ENCODE measurements at regions not wholly inside any gene's neighbourhood (a gene's known extent, or its start where the extent isn't known, plus 50 kb on each side); places are given as distances from the start of the nearest gene placed in this dataset.

DNA sequence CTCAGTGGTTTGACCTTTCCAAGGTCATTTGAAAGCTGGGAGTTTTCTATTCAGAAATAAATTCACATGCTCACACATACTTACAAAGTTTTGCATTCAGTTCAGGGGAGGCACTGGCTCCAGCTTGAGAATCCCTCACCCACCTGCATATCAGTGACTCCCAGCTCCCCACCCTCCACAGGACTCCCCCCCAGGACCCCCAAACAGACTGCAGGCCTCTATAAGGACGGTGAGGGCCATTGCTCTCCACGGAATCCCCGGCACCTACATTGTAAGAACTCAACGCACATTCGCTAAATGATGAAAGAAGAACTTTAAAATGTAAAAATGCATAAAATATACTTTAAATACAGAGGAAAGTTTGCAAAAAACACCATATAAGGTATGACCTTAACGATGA is 97.2 kb upstream of the TEX51 start:
- no peak overlapping the region for H3K27ac ChIP-seq
- H4K20me1 ChIP-seq = no peaks in the 10 kb centered on the region
- TF ChIP-seq Cebpa-rat (IDR thresholded peaks at IDR 0.05) = no peak
- H3K9ac ChIP-seq = no peak overlapping the region
- H3K9me3 ChIP-seq = no peaks in the 10 kb centered on the region
- no peaks in the 10 kb centered on the region for H3K27me3 ChIP-seq
- no peak overlapping the region for H3K4me2 ChIP-seq
- no peaks in the 10 kb centered on the region for H3K4me1 ChIP-seq
- no peak overlapping the region for H3K4me3 ChIP-seq
- no peaks in the 10 kb centered on the region for H3K36me3 ChIP-seq

- no peak overlapping the region for H3K9ac ChIP-seq
- TF ChIP-seq Cebpa-rat (IDR thresholded peaks at IDR 0.05) = no peak
- no peak overlapping the region for H3K4me2 ChIP-seq
- H3K27me3 ChIP-seq = no peaks in the 10 kb centered on the region
- H3K4me3 ChIP-seq = no peak overlapping the region
- no peak overlapping the region for H3K27ac ChIP-seq
- H3K36me3 ChIP-seq = no peaks in the 10 kb centered on the region
- H3K4me1 ChIP-seq = no peaks in the 10 kb centered on the region
- no peaks in the 10 kb centered on the region for H3K9me3 ChIP-seq
- no peaks in the 10 kb centered on the region for H4K20me1 ChIP-seq
These were observed 96.4 kb upstream of the TEX51 start for GRCh38 chr2:126802316-126802715.

GRCh38 chr2:126802774-126803433 is 95.8 kb upstream of the TEX51 start:
- TF ChIP-seq Cebpa-rat (IDR thresholded peaks at IDR 0.05) = no peak
- no peak overlapping the region for H3K9ac ChIP-seq
- H3K4me3 ChIP-seq = no peak overlapping the region

GRCh38 chr2:126803434-126803775 is 95.3 kb upstream of the TEX51 start:
- no peaks in the 10 kb centered on the region for H3K27me3 ChIP-seq
- H3K36me3 ChIP-seq = no peaks in the 10 kb centered on the region
- no peaks in the 10 kb centered on the region for H3K9me3 ChIP-seq
- no peak overlapping the region for H3K4me2 ChIP-seq
- no peaks in the 10 kb centered on the region for H3K4me1 ChIP-seq
- no peak overlapping the region for H3K9ac ChIP-seq
- H4K20me1 ChIP-seq = no peaks in the 10 kb centered on the region
- no peak overlapping the region for H3K4me3 ChIP-seq
- H3K27ac ChIP-seq = no peak overlapping the region
- no peak for TF ChIP-seq Cebpa-rat (IDR thresholded peaks at IDR 0.05)

More at GRCh38 chr2:126802774-126803433, 95.8 kb upstream of the TEX51 start:
- Histone ChIP-seq H3K27me3 (no peaks in the 10 kb centered on the region), H3K9me3 (no peaks in the 10 kb centered on the region), H3K27ac (no peak overlapping the region), H3K36me3 (no peaks in the 10 kb centered on the region), H4K20me1 (no peaks in the 10 kb centered on the region), H3K4me1 (no peaks in the 10 kb centered on the region), H3K4me2 (no peak overlapping the region)

- H3K27me3 ChIP-seq = no peaks in the 10 kb centered on the region
- no peaks in the 10 kb centered on the region for H3K9me3 ChIP-seq
- no peaks in the 10 kb centered on the region for H3K4me1 ChIP-seq
- H4K20me1 ChIP-seq = no peaks in the 10 kb centered on the region
- no peak overlapping the region for H3K4me2 ChIP-seq
- H3K36me3 ChIP-seq = no peaks in the 10 kb centered on the region
- H3K4me3 ChIP-seq = no peak overlapping the region
- TF ChIP-seq Cebpa-rat (IDR thresholded peaks at IDR 0.05) = no peak
- H3K27ac ChIP-seq = no peak overlapping the region
- H3K9ac ChIP-seq = no peak overlapping the region
These were observed 94.3 kb upstream of the TEX51 start for GRCh38 chr2:126804347-126804746.

DNA sequence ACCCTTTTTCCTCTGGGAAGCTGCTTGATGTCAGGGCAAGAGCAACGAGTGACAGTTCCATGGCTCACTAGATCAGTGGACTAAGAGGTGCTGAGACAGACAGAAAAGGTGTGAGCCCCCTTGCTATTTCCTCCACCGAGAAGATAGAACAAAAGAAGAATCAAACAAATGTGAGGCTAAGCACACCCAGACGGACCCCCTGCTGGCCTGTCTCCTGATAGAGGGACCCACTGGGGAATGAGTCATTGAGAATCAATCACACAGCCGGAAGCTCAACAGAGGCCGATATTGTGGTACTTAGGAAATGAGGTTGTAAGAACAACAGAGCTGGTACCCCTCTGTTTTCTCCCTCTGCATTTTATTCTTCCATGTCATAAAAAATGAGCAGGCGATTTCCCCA is 89.8 kb upstream of the TEX51 start:
- H3K9me3 ChIP-seq = no peaks in the 10 kb centered on the region
- H3K4me1 ChIP-seq = no peaks in the 10 kb centered on the region
- H3K27ac ChIP-seq = no peak overlapping the region
- no peak overlapping the region for H3K4me3 ChIP-seq
- no peak overlapping the region for H3K9ac ChIP-seq
- TF ChIP-seq Cebpa-rat (IDR thresholded peaks at IDR 0.05) = no peak
- no peaks in the 10 kb centered on the region for H4K20me1 ChIP-seq
- no peaks in the 10 kb centered on the region for H3K36me3 ChIP-seq
- no peak overlapping the region for H3K4me2 ChIP-seq
- H3K27me3 ChIP-seq = no peaks in the 10 kb centered on the region

DNA sequence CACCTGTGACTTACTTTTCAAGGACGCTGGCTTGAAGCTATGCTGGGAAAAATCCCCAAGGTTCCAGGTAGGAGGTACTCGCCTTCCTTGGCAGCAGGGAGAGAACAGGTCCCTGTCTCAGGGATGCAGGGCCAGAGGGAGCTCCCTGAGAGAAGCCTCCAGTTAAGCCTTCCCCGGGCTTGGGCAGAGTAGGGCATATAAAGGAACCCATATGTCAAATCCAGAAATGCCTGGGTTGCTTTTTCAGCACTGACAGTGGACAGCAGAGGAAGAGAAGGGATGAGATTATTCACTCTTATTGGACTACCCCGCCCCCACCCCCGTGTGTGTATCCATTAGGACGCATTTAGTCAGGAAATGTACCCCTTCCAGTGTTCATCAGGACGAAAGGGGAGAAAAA is 89.3 kb upstream of the TEX51 start:
- Histone ChIP-seq H3K4me3 (no peak overlapping the region), H3K27ac (no peak overlapping the region), H3K4me2 (no peak overlapping the region), H3K4me1 (no peaks in the 10 kb centered on the region), H4K20me1 (no peaks in the 10 kb centered on the region), H3K9ac (no peak overlapping the region), H3K9me3 (no peaks in the 10 kb centered on the region), H3K36me3 (no peaks in the 10 kb centered on the region), H3K27me3 (no peaks in the 10 kb centered on the region)
- no peak for TF ChIP-seq Cebpa-rat (IDR thresholded peaks at IDR 0.05)

DNA sequence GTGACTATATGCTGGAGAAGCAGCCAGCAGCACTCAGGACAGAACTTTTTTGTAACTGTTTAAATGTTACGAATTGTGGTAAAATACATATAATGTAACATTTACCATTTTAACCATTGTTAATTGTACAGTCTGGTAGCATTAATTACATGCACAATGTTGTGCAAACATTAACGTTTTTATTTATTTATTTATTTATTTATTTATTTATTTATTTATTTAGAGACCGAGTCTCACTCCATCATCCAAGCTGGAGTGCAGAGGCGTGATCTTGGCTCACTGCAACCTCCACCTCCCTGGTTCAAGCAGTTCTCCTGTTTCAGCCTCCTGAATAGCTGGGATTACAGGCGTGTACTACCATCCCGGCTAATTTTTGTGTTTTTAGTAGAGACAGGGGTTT is 88.7 kb upstream of the TEX51 start:
- Histone ChIP-seq H3K36me3 (no peaks in the 10 kb centered on the region), H3K4me3 (no peak overlapping the region), H4K20me1 (no peaks in the 10 kb centered on the region), H3K27ac (no peak overlapping the region), H3K27me3 (no peaks in the 10 kb centered on the region), H3K4me2 (no peak overlapping the region), H3K9me3 (no peaks in the 10 kb centered on the region), H3K4me1 (no peaks in the 10 kb centered on the region), H3K9ac (no peak overlapping the region)
- TF ChIP-seq Cebpa-rat (IDR thresholded peaks at IDR 0.05) = no peak

DNA sequence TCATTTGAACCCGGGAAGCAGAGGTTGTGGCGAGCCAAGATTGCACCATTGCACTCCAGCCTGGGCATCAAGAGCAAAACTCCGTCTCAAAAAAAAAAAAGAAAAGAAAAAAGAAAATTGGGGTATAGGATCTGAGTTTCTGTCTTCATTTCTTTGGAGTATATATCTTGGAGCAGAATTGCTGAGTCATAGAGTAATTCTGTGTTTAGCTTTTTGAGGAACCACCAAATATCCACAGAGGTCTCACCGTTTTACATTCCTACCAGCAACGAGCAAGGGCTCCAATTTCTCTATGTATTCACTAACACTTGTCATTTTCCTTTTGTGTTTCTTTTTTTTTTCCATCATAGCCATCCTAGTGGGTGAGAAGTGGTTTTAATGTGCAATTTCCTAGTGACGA is 87.6 kb upstream of the TEX51 start:
- Histone ChIP-seq H4K20me1 (no peaks in the 10 kb centered on the region), H3K36me3 (no peaks in the 10 kb centered on the region), H3K27ac (no peak overlapping the region), H3K4me1 (no peaks in the 10 kb centered on the region), H3K4me3 (no peak overlapping the region), H3K9me3 (no peaks in the 10 kb centered on the region), H3K27me3 (no peaks in the 10 kb centered on the region), H3K4me2 (no peak overlapping the region), H3K9ac (no peak overlapping the region)
- no peak for TF ChIP-seq Cebpa-rat (IDR thresholded peaks at IDR 0.05)

DNA sequence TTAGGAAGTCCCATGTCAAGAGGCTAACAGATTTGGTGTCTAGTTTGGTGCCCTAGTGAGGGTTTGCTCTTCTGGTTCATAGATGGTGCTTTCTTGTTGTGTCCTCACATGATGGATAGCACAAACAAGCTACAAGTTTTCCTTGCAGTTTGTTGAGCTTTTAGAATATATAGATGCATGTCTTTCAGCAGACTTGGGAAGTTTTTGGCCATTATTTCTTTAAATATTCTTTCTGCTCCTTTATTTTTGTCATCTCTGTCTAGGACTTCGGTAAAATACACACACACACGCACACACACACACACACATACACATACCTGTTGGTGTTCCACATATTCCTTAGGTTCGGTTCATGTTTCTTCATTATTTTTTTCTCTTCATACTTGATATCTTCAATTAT is 81.5 kb upstream of the TEX51 start:
- H3K9me3 ChIP-seq = no peaks in the 10 kb centered on the region
- no peak overlapping the region for H3K4me3 ChIP-seq
- no peaks in the 10 kb centered on the region for H3K36me3 ChIP-seq
- no peak overlapping the region for H3K9ac ChIP-seq
- H3K4me1 ChIP-seq = peaks cover 5% of the 10 kb centered on the region; the same call in 1 of the 2 replicates
- no peak for TF ChIP-seq Cebpa-rat (IDR thresholded peaks at IDR 0.05)
- H3K27me3 ChIP-seq = no peaks in the 10 kb centered on the region
- H4K20me1 ChIP-seq = no peaks in the 10 kb centered on the region
- no peak overlapping the region for H3K4me2 ChIP-seq
- no peak overlapping the region for H3K27ac ChIP-seq

DNA sequence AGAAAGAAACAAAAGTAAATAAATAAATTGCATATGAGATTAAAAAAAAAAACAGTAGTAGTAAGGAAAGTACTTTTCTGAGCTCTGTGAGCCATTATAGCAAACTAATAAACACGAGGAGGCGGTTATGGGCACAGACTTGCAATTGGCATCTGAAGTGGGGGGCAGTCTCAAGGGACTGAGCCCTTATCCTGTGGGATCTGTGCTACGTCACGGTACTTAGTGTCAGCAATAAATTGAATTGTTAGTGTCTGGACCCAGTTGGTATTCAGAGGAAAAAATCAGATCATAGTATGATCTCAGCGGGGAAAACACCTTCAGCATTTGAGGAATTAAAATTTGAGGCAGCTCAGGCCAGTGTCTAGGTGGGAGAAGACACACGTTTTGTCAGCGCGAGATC is 76.6 kb upstream of the TEX51 start:
- Histone ChIP-seq H3K27me3 (0 out of 2 replicates have a peak, but pooled peaks cover 2% of the 10 kb centered on the region), H4K20me1 (no peaks in the 10 kb centered on the region), H3K27ac (no peak overlapping the region), H3K36me3 (no peaks in the 10 kb centered on the region), H3K4me3 (no peak overlapping the region), H3K9me3 (no peaks in the 10 kb centered on the region), H3K4me1 (peaks cover 5% of the 10 kb centered on the region; the same call in 1 of the 2 replicates), H3K9ac (no peak overlapping the region), H3K4me2 (no peak overlapping the region)
- no peak for TF ChIP-seq Cebpa-rat (IDR thresholded peaks at IDR 0.05)
